HL-60 (cell line): ENCODE measurements at regions not wholly inside any gene's neighbourhood (a gene's known extent, or its start where the extent isn't known, plus 50 kb on each side); places are given as distances from the start of the nearest gene placed in this dataset.

Experiments used
- DNase-seq, 2 experiments: peaks; one replicate each; pipeline ENCODE4 v3.0.0-alpha.2; 2010 to 2020; ENCODE audit warnings: low read depth in 1 of 2, low spot score in 1 of 2
- H3K27ac ChIP-seq: fragments of 250-450 bp; sonication (Bioruptor Pico); replicated peaks from 2 replicates; pipeline ENCODE4 v1.5.1; 2020; ENCODE audit warnings: mild to moderate bottlenecking, moderate library complexity
- H3K27me3 ChIP-seq: fragments of 250-450 bp; sonication (Bioruptor Pico); 2 replicates; pipeline ENCODE4 v1.5.1; 2021; ENCODE audit warnings: mild to moderate bottlenecking, moderate library complexity; ENCODE audit not compliant: insufficient read depth, poor library complexity, severe bottlenecking
- H3K4me3 ChIP-seq: replicated peaks from 2 replicates; pipeline ENCODE4 v1.5.1; 2011; ENCODE audit warnings: mild to moderate bottlenecking, control low read depth, low read length; ENCODE audit not compliant: insufficient read depth
- CTCF ChIP-seq: IDR thresholded peaks from one replicate; pipeline ENCODE4 v1.5.1; 2011; ENCODE audit warnings: low read length, control low read depth, inconsistent platforms; ENCODE audit not compliant: insufficient read depth
- GABPA ChIP-seq: IDR thresholded peaks from 2 replicates; pipeline ENCODE4 v1.6.1; 2012; ENCODE audit warnings: low read depth
- POLR2AphosphoS5 ChIP-seq: IDR thresholded peaks from 2 replicates; pipeline ENCODE4 v1.6.1; 2012; ENCODE audit warnings: low read depth
- SPI1 ChIP-seq: IDR thresholded peaks from 2 replicates; pipeline ENCODE4 v1.6.1; 2012; ENCODE audit warnings: low read depth, mild to moderate bottlenecking, borderline replicate concordance
- TF ChIP-seq, protein P1 (sequence below): IDR thresholded peaks from 2 replicates; pipeline ENCODE4 v1.6.1; 2012; ENCODE audit warnings: low read depth; ENCODE audit not compliant: insufficient replicate concordance

DNA sequence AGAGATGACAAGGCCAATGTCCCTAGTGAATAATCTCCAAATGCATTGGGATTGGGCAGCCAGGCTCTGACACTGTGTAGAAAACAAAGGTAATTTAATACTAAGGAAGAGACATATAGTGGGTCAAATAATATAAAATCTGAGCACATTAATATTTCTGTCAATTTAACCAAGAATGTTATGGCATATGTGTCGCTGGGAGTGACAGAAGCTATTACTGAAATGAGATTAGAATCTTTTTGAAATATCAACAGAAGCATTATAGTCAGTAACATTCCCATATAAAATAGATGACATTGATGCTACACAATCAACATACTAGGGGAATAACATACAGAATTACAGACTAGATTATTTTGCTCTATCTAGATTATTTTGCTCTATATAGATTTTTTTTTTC lies 114.0 kb downstream of the BLID start:
- TF ChIP-seq, protein P1, sequence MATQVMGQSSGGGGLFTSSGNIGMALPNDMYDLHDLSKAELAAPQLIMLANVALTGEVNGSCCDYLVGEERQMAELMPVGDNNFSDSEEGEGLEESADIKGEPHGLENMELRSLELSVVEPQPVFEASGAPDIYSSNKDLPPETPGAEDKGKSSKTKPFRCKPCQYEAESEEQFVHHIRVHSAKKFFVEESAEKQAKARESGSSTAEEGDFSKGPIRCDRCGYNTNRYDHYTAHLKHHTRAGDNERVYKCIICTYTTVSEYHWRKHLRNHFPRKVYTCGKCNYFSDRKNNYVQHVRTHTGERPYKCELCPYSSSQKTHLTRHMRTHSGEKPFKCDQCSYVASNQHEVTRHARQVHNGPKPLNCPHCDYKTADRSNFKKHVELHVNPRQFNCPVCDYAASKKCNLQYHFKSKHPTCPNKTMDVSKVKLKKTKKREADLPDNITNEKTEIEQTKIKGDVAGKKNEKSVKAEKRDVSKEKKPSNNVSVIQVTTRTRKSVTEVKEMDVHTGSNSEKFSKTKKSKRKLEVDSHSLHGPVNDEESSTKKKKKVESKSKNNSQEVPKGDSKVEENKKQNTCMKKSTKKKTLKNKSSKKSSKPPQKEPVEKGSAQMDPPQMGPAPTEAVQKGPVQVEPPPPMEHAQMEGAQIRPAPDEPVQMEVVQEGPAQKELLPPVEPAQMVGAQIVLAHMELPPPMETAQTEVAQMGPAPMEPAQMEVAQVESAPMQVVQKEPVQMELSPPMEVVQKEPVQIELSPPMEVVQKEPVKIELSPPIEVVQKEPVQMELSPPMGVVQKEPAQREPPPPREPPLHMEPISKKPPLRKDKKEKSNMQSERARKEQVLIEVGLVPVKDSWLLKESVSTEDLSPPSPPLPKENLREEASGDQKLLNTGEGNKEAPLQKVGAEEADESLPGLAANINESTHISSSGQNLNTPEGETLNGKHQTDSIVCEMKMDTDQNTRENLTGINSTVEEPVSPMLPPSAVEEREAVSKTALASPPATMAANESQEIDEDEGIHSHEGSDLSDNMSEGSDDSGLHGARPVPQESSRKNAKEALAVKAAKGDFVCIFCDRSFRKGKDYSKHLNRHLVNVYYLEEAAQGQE = no peak
- no peak for TF ChIP-seq CTCF
- TF ChIP-seq SPI1 = no peak
- no peak for TF ChIP-seq POLR2AphosphoS5
- no peak for TF ChIP-seq GABPA
- Histone ChIP-seq H3K4me3 (no peak overlapping the region), H3K27me3 (no peaks in the 10 kb centered on the region), H3K27ac (no peak overlapping the region)
- no peak for DNase-seq

GRCh38 chr11:121999651-122000050 lies 116.4 kb downstream of the BLID start:
- no peak for DNase-seq
- H3K27ac ChIP-seq = no peak overlapping the region
- TF ChIP-seq GABPA (no peak), CTCF (no peak), POLR2AphosphoS5 (no peak), SPI1 (no peak)
- TF ChIP-seq, protein P1 = no peak
- H3K4me3 ChIP-seq = no peak overlapping the region
- H3K27me3 ChIP-seq = no peaks in the 10 kb centered on the region

- Histone ChIP-seq H3K4me3 (no peak overlapping the region), H3K27ac (no peak overlapping the region), H3K27me3 (no peaks in the 10 kb centered on the region)
- TF ChIP-seq GABPA = no peak
- TF ChIP-seq, protein P1 = no peak
- no peak for TF ChIP-seq CTCF
- TF ChIP-seq SPI1 = no peak
- no peak for TF ChIP-seq POLR2AphosphoS5
- no peak for DNase-seq
These were observed 119.4 kb downstream of the BLID start for GRCh38 chr11:121996574-121996973.
